ENCODE measurements at regions not wholly inside any gene's neighbourhood (a gene's known extent, or its start where the extent isn't known, plus 50 kb on each side); places are given as distances from the start of the nearest gene placed in this dataset.
"Not testable (repeated sequence)": the region's sequence is repeated elsewhere in the genome, so short reads cannot be mapped to it uniquely, and the experiment has no call there.

DNA sequence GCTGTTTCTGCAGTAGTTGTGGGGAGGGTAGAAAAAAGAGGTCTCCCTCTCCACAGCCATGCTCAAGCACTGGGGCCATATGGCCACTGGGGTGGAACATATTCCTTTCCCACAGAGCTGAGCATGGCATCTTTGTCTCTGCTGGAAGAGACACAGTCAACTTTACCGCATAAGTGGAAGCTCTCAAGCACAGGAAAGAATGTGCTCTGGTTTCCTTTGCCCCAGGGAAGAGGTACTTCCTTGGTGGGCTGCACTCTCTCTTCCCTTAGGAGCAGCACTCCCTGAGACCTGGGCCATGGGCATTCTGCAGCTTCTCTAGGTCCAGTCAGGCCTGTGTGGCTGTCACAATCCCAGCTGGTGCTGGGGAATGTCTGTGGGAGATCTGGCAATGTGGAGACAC is 168.5 kb upstream of the ACTBL2 start:
- TF ChIP-seq PAX5 (IDR thresholded peaks at IDR 0.05; ENCODE audit: insufficient read depth, low read length, severe bottlenecking) = no peak
- TF ChIP-seq POLR2AphosphoS5 (IDR thresholded peaks at IDR 0.05; ENCODE audit: low read depth, low read length) = no peak
- TF ChIP-seq POU2F2 (IDR thresholded peaks at IDR 0.05; ENCODE audit: low read depth, low read length) = no peak
- no peak for TF ChIP-seq TAF1 (IDR thresholded peaks at IDR 0.05; ENCODE audit: low read depth, low read length)
- TF ChIP-seq POLR2A (IDR thresholded peaks at IDR 0.05; ENCODE audit: low read depth, low read length) = no peak
- TF ChIP-seq SPI1 (IDR thresholded peaks at IDR 0.05; ENCODE audit: low read depth, low read length) = no peak
- DNase-seq (ENCODE audit: insufficient read length, low spot score) = no peak
- FAIRE-seq = no peak

- FAIRE-seq (peak; percentile 87), DNase-seq (ENCODE audit: insufficient read length, low spot score) (no peak)
- TF ChIP-seq PAX5 (IDR thresholded peaks at IDR 0.05; ENCODE audit: insufficient read depth, low read length, severe bottlenecking) (no peak), POLR2A (IDR thresholded peaks at IDR 0.05; ENCODE audit: low read depth, low read length) (no peak), TAF1 (IDR thresholded peaks at IDR 0.05; ENCODE audit: low read depth, low read length) (no peak)
Measured at GRCh38 chr5:57650360-57651069, 167.9 kb upstream of the ACTBL2 start.

DNA sequence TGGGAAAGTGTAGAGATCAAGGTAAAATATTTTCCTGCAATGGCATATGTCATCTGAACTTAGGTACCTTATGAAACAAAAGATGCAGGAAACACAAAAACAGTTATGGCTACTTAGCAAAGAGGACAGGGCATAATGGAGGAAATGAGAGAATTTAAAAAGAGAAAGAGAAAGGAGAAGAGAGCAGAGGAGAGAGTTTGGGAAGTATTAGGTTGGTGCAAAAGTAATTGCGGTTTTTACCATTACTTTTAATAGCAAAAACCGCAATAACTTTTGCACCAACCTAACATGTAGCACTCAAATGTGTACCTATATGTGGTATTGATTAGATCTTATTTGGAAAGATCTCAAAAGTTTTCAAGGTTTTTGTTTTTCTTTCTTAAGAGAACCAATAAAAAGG is 160.1 kb upstream of the ACTBL2 start:
- no peak for FAIRE-seq
- TF ChIP-seq POLR2A (IDR thresholded peaks at IDR 0.05; ENCODE audit: low read depth, low read length) = no peak
- TF ChIP-seq PAX5 (IDR thresholded peaks at IDR 0.05; ENCODE audit: insufficient read depth, low read length, severe bottlenecking) = no peak
- TF ChIP-seq SPI1 (IDR thresholded peaks at IDR 0.05; ENCODE audit: low read depth, low read length) = no peak
- no peak for TF ChIP-seq TAF1 (IDR thresholded peaks at IDR 0.05; ENCODE audit: low read depth, low read length)
- no peak for TF ChIP-seq POLR2AphosphoS5 (IDR thresholded peaks at IDR 0.05; ENCODE audit: low read depth, low read length)
- no peak for TF ChIP-seq POU2F2 (IDR thresholded peaks at IDR 0.05; ENCODE audit: low read depth, low read length)
- no peak for DNase-seq (ENCODE audit: insufficient read length, low spot score)

DNA sequence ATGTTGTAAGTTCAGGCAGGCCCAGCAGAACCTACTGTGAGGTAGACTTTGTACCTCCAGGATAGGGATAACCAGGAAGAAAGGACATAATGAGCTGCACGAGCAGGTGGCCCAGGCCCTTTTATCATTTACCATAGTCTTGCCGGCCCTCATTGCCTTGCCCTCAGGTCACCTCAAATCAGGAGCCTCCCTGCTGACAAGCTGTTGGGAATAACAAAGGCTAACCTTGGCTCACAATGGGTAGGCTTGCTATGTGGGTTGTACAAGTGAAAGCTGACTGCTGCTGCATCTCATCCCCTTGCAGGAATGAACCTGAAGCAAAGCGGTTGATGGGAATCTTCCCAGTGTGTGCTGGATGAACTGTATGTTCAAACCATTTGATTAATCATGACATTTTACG is 159.5 kb upstream of the ACTBL2 start:
- FAIRE-seq (no peak), DNase-seq (ENCODE audit: insufficient read length, low spot score) (no peak)
- TF ChIP-seq POU2F2 (IDR thresholded peaks at IDR 0.05; ENCODE audit: low read depth, low read length) (no peak), TAF1 (IDR thresholded peaks at IDR 0.05; ENCODE audit: low read depth, low read length) (no peak), PAX5 (IDR thresholded peaks at IDR 0.05; ENCODE audit: insufficient read depth, low read length, severe bottlenecking) (no peak)

DNA sequence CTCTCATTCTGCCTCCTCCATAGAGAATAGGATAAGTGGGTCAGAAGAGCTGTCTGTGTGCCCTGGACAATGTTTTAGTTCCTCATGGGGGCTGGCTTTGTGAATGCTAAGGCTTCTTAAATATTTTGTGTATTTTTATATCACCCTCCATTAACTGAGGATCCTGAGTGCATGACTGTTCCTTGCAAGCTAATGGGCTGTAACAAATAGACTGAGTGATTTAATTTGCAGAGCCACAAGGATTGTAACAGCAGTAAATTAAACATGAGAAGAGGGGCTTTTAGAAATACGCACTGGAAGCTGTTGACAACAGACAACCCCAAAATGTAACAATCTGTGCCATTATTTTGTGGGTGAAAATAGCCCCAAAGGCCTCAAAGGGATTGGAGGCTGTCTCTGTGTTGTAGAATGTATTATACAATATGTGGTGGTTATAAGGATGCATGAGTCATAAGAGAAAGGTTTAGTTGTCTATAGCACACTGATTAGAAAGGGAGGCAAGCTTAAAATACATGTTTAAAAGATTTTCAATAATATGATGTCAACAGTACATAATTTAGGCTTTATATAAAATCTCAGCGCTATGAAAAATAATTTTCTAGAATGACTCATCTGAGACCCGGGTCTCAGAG is 152.7 kb upstream of the ACTBL2 start:
- DNase-seq (ENCODE audit: insufficient read length, low spot score) (no peak), FAIRE-seq (no peak)
- TF ChIP-seq TAF1 (IDR thresholded peaks at IDR 0.05; ENCODE audit: low read depth, low read length) = no peak
- TF ChIP-seq PAX5 (IDR thresholded peaks at IDR 0.05; ENCODE audit: insufficient read depth, low read length, severe bottlenecking) = no peak
- no peak for TF ChIP-seq POU2F2 (IDR thresholded peaks at IDR 0.05; ENCODE audit: low read depth, low read length)
- no peak for TF ChIP-seq SPI1 (IDR thresholded peaks at IDR 0.05; ENCODE audit: low read depth, low read length)
- no peak for TF ChIP-seq POLR2A (IDR thresholded peaks at IDR 0.05; ENCODE audit: low read depth, low read length)
- no peak for TF ChIP-seq POLR2AphosphoS5 (IDR thresholded peaks at IDR 0.05; ENCODE audit: low read depth, low read length)

GRCh38 chr5:57632937-57633336 is 150.3 kb upstream of the ACTBL2 start:
- FAIRE-seq (no peak), DNase-seq (ENCODE audit: insufficient read length, low spot score) (no peak)
- TF ChIP-seq POLR2AphosphoS5 (IDR thresholded peaks at IDR 0.05; ENCODE audit: low read depth, low read length) (no peak), POLR2A (IDR thresholded peaks at IDR 0.05; ENCODE audit: low read depth, low read length) (no peak), POU2F2 (IDR thresholded peaks at IDR 0.05; ENCODE audit: low read depth, low read length) (no peak), SPI1 (IDR thresholded peaks at IDR 0.05; ENCODE audit: low read depth, low read length) (no peak), PAX5 (IDR thresholded peaks at IDR 0.05; ENCODE audit: insufficient read depth, low read length, severe bottlenecking) (no peak), TAF1 (IDR thresholded peaks at IDR 0.05; ENCODE audit: low read depth, low read length) (no peak)

DNA sequence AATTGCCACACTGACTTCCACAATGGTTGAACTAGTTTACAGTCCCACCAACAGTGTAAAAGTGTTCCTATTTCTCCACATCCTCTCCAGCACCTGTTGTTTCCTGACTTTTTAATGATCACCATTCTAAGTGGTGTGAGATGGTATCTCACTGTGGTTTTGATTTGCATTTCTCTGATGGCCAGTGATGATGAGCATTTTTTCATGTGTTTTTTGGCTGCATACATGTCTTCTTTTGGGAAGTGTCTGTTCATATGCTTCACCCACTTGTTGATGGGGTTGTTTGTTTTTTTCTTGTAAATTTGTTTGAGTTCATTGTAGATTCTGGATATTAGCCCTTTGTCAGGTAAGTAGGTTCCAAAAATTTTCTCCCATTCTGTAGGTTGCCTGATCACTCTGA is 148.5 kb upstream of the ACTBL2 start:
- not testable (repeated sequence) for DNase-seq (ENCODE audit: insufficient read length, low spot score); FAIRE-seq

- TF ChIP-seq POU2F2 (IDR thresholded peaks at IDR 0.05; ENCODE audit: low read depth, low read length) (no peak), PAX5 (IDR thresholded peaks at IDR 0.05; ENCODE audit: insufficient read depth, low read length, severe bottlenecking) (no peak), TAF1 (IDR thresholded peaks at IDR 0.05; ENCODE audit: low read depth, low read length) (no peak), POLR2AphosphoS5 (IDR thresholded peaks at IDR 0.05; ENCODE audit: low read depth, low read length) (no peak), POLR2A (IDR thresholded peaks at IDR 0.05; ENCODE audit: low read depth, low read length) (no peak), SPI1 (IDR thresholded peaks at IDR 0.05; ENCODE audit: low read depth, low read length) (no peak)
- no peak for DNase-seq (ENCODE audit: insufficient read length, low spot score)
- no peak for FAIRE-seq
Measured at GRCh38 chr5:57627661-57628060, 145.1 kb upstream of the ACTBL2 start.

GRCh38 chr5:57626703-57627102 is 144.1 kb upstream of the ACTBL2 start:
- TF ChIP-seq POU2F2 (IDR thresholded peaks at IDR 0.05; ENCODE audit: low read depth, low read length) (no peak), SPI1 (IDR thresholded peaks at IDR 0.05; ENCODE audit: low read depth, low read length) (no peak), POLR2A (IDR thresholded peaks at IDR 0.05; ENCODE audit: low read depth, low read length) (no peak), POLR2AphosphoS5 (IDR thresholded peaks at IDR 0.05; ENCODE audit: low read depth, low read length) (no peak), PAX5 (IDR thresholded peaks at IDR 0.05; ENCODE audit: insufficient read depth, low read length, severe bottlenecking) (no peak), TAF1 (IDR thresholded peaks at IDR 0.05; ENCODE audit: low read depth, low read length) (no peak)
- FAIRE-seq (no peak), DNase-seq (ENCODE audit: insufficient read length, low spot score) (no peak)

DNA sequence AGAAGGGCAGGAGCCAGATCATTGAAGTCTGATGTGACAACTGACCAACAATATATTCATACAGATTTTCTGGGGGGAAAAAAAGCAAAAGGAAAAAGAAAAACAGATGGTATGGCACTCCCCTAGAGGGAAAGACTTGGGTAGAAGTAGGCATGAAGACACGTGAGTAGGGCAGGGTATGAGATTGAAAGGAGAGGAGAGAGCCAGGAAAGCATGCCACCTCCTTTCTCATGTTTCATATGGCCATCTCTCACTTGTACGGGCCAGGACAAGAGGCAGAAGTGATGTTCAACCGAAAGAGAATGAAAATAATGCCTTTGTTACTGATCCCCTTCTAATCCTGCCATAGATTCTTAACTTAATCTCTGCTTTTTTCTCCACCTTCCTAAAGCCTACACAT is 139.0 kb upstream of the ACTBL2 start:
- TF ChIP-seq POLR2A (IDR thresholded peaks at IDR 0.05; ENCODE audit: low read depth, low read length) (no peak), POU2F2 (IDR thresholded peaks at IDR 0.05; ENCODE audit: low read depth, low read length) (no peak), POLR2AphosphoS5 (IDR thresholded peaks at IDR 0.05; ENCODE audit: low read depth, low read length) (no peak), PAX5 (IDR thresholded peaks at IDR 0.05; ENCODE audit: insufficient read depth, low read length, severe bottlenecking) (no peak), TAF1 (IDR thresholded peaks at IDR 0.05; ENCODE audit: low read depth, low read length) (no peak), SPI1 (IDR thresholded peaks at IDR 0.05; ENCODE audit: low read depth, low read length) (no peak)
- no peak for FAIRE-seq
- no peak for DNase-seq (ENCODE audit: insufficient read length, low spot score)
